Body of pancreas (tissue), 4 donors: ENCODE measurements at regions not wholly inside any gene's neighbourhood (a gene's known extent, or its start where the extent isn't known, plus 50 kb on each side); places are given as distances from the start of the nearest gene placed in this dataset.

Experiments used
- ATAC-seq: fragments of 150-250 bp; one replicate; pipeline ENCODE4 v1.9.1; 2016
- DNase-seq, 4 donors: peaks; one replicate each; pipeline ENCODE4 v3.0.0-alpha.2; 2019
- H3K27ac ChIP-seq, 4 donors: fragments of 200-600 bp; sonication (generic); 1 replicate in 3 of 4; 2 replicates in 1 of 4; pipeline versions ENCODE4 v1.5.1 to v1.6.1; 2016 to 2019; ENCODE audit warnings: mild to moderate bottlenecking in 1 of 4, mixed read lengths in 1 of 4, moderate library complexity in 1 of 4
- H3K27me3 ChIP-seq, 2 donors: fragments of 200-600 bp; sonication (generic); one replicate each; pipeline ENCODE4 v1.6.0; 2016; ENCODE audit warnings: mild to moderate bottlenecking in 1 of 2
- H3K36me3 ChIP-seq, 2 donors: fragments of 200-600 bp; sonication (generic); replicated peaks in 1 of 2; 2 replicates each; pipeline ENCODE4 v1.5.1; 2016; ENCODE audit warnings: low read depth in 2 of 2; ENCODE audit not compliant: insufficient read depth in 1 of 2
- H3K4me1 ChIP-seq: fragments of 200-600 bp; sonication (generic); one replicate; pipeline ENCODE4 v1.6.0; 2016
- H3K4me3 ChIP-seq, 2 donors: fragments of 200-600 bp; sonication (generic); 1 replicate in 1 of 2; 2 replicates in 1 of 2; pipeline ENCODE4 v1.5.1; 2016 to 2019
- H3K9me3 ChIP-seq, 3 donors: fragments of 200-600 bp; sonication (generic); 1 replicate in 2 of 3; 2 replicates in 1 of 3; pipeline ENCODE4 v1.5.1; 2016
- POLR2A ChIP-seq, 3 donors: fragments of 450-650 bp; IDR thresholded peaks; one replicate each; pipeline ENCODE4 v1.6.1; 2016; ENCODE audit warnings: antibody characterized with exemption in 3 of 3, mild to moderate bottlenecking in 2 of 3
- WGBS, 2 donors: methylation state at CpG; one replicate each; pipeline ENCODE4 v1.1.5; 2017; 5-methylcytosine and 5-hydroxymethylcytosine counted together
- intact Hi-C: fragments of 100-400 bp; cut with DNase I; formaldehyde crosslinking; loops from one replicate; pipeline ENCODE4 v1.15.1; 2023
- TF ChIP-seq, protein P1 (sequence below), 7 experiments: fragments of 450-650 bp in 4 of 7; fragments of 200-600 bp in 3 of 7; sonication (generic) in 3 of 7; IDR thresholded peaks; one replicate each; pipeline ENCODE4 v1.5.1; 2016 to 2019; ENCODE audit warnings: antibody characterized with exemption in 7 of 7

GRCh38 chrX:40834225-40834624 lies 98.9 kb upstream of the MED14 start:
- DNase-seq (no peak), ATAC-seq (no peak)
- 87 to 88% methylated on average over 16 to 25 of the region's 33 CpGs for WGBS, 2 donors
- Histone ChIP-seq H3K36me3 (no peaks in the 10 kb centered on the region), H3K27ac (no peak overlapping the region), H3K4me1 (no peaks in the 10 kb centered on the region), H3K27me3 (no peaks in the 10 kb centered on the region), H3K4me3 (no peak overlapping the region), H3K9me3 (no peaks in the 10 kb centered on the region)
- intact Hi-C loops = no loop called here
- TF ChIP-seq, protein P1, sequence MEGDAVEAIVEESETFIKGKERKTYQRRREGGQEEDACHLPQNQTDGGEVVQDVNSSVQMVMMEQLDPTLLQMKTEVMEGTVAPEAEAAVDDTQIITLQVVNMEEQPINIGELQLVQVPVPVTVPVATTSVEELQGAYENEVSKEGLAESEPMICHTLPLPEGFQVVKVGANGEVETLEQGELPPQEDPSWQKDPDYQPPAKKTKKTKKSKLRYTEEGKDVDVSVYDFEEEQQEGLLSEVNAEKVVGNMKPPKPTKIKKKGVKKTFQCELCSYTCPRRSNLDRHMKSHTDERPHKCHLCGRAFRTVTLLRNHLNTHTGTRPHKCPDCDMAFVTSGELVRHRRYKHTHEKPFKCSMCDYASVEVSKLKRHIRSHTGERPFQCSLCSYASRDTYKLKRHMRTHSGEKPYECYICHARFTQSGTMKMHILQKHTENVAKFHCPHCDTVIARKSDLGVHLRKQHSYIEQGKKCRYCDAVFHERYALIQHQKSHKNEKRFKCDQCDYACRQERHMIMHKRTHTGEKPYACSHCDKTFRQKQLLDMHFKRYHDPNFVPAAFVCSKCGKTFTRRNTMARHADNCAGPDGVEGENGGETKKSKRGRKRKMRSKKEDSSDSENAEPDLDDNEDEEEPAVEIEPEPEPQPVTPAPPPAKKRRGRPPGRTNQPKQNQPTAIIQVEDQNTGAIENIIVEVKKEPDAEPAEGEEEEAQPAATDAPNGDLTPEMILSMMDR (IDR thresholded peaks at IDR 0.05) = no peak
- TF ChIP-seq POLR2A (IDR thresholded peaks at IDR 0.05) = no peak

GRCh38 chrX:40835526-40835925 lies 100.2 kb upstream of the MED14 start:
- no peaks in the 10 kb centered on the region for H3K36me3 ChIP-seq
- no peak overlapping the region for H3K27ac ChIP-seq
- no peaks in the 10 kb centered on the region for H3K9me3 ChIP-seq
- no peak for DNase-seq
- intact Hi-C loops = no loop called here
- TF ChIP-seq POLR2A (IDR thresholded peaks at IDR 0.05) = no peak
- TF ChIP-seq, protein P1 (IDR thresholded peaks at IDR 0.05) = no peak
- no peaks in the 10 kb centered on the region for H3K4me1 ChIP-seq
- H3K4me3 ChIP-seq = no peak overlapping the region
- no peak for ATAC-seq
- WGBS, 2 donors = 67 to 87% methylated on average over 3 to 7 of the region's 7 CpGs
- H3K27me3 ChIP-seq = no peaks in the 10 kb centered on the region

GRCh38 chrX:40843643-40844042 lies 108.3 kb upstream of the MED14 start:
- no peaks in the 10 kb centered on the region for H3K9me3 ChIP-seq
- no peaks in the 10 kb centered on the region for H3K36me3 ChIP-seq
- H3K27me3 ChIP-seq = no peaks in the 10 kb centered on the region
- no peak overlapping the region for H3K4me3 ChIP-seq
- no peak for DNase-seq
- TF ChIP-seq POLR2A (IDR thresholded peaks at IDR 0.05) = no peak
- TF ChIP-seq, protein P1 (IDR thresholded peaks at IDR 0.05) = no peak
- no peaks in the 10 kb centered on the region for H3K4me1 ChIP-seq
- ATAC-seq = no peak
- no peak overlapping the region for H3K27ac ChIP-seq
- intact Hi-C loops = no loop called here
- 80 to 82% methylated on average over 2 of the region's 2 CpGs for WGBS, 2 donors

DNA sequence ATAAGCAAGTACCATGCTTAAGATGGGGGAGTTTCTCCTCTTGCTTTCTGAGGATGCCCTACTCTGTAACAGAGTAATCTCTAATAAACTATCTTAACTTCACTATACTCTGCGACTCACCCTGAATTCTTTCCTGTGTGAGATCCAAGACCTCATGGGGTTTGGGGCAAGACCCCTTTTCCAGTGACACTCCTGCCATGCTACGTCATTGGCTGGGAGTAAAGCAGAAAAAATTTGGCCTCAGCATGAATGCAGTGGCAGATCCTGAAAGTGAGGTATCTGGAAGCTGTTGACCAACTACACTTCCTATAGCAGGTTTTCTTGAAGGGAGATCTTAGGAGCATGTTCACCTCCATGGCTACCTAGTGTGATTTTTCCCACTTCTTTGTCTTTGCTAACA lies 109.1 kb upstream of the MED14 start:
- no peak overlapping the region for H3K27ac ChIP-seq
- TF ChIP-seq POLR2A (IDR thresholded peaks at IDR 0.05) = no peak
- TF ChIP-seq, protein P1 (IDR thresholded peaks at IDR 0.05) = no peak
- no peak for ATAC-seq
- no peaks in the 10 kb centered on the region for H3K4me1 ChIP-seq
- intact Hi-C loops = no loop called here
- no peaks in the 10 kb centered on the region for H3K9me3 ChIP-seq
- H3K36me3 ChIP-seq = no peaks in the 10 kb centered on the region
- no peak for DNase-seq
- WGBS, 2 donors = 72 to 90% methylated on average over 2 of the region's 2 CpGs
- no peak overlapping the region for H3K4me3 ChIP-seq
- H3K27me3 ChIP-seq = no peaks in the 10 kb centered on the region

DNA sequence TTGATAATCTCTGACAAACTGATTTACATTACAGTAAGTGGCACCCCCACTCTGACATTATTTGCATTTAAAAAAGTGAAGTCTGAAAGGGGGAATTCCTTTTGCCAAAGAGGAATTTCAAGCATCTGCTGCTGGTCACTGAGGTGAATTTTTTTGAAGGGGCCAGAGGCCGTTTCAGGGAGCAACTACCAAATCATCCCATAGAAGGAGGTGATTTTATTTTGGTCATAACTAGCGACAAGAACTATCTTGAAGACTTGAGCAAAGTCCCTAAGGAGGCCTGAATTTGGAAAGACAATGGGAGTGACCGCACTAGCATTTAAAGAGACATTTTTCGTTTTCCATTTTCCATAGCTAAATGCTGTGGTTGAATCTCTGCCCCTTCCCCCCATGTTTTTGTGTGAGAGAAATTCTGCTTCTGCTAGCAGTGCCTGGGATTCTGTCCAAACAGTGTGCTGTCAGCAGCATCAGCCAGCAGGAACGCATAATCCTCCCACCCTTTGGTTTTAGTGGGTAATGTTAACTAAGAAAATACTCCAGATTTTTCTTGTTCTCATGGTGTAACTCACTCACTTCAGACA lies 110.1 kb upstream of the MED14 start:
- Histone ChIP-seq H3K27me3 (no peaks in the 10 kb centered on the region), H3K4me3 (no peak overlapping the region), H3K9me3 (no peaks in the 10 kb centered on the region), H3K36me3 (no peaks in the 10 kb centered on the region), H3K27ac (no peak overlapping the region), H3K4me1 (no peaks in the 10 kb centered on the region)
- peak in 1 of 4 donors; percentile 30 for DNase-seq
- peak; percentile 48 for ATAC-seq
- WGBS, 2 donors = 30 to 38% methylated on average over 5 of the region's 5 CpGs
- intact Hi-C loops = no loop called here
- TF ChIP-seq POLR2A (IDR thresholded peaks at IDR 0.05) = no peak
- TF ChIP-seq, protein P1 (IDR thresholded peaks at IDR 0.05) = no peak
